ENCODE measurements at regions not wholly inside any gene's neighbourhood (a gene's known extent, or its start where the extent isn't known, plus 50 kb on each side); places are given as distances from the start of the nearest gene placed in this dataset.

- TF ChIP-seq CTCF (optimal IDR thresholded peaks at IDR 0.05 in 1 of 3, IDR thresholded peaks at IDR 0.05 in 1 of 3, conservative IDR thresholded peaks at IDR 0.05 in 1 of 3; ENCODE audit: extremely low read depth in 1 of 3, insufficient read depth in 2 of 3, low read length in 3 of 3) (no peak), EZH2 (IDR thresholded peaks at IDR 0.05; ENCODE audit: low read length) (no peak)
Observed at GRCh38 chr4:12979797-12980196, 504.3 kb downstream of the RAB28 start.

All from keratinocyte (primary cell).